Heart left ventricle (tissue), 16 donors: ENCODE measurements at regions not wholly inside any gene's neighbourhood (a gene's known extent, or its start where the extent isn't known, plus 50 kb on each side); places are given as distances from the start of the nearest gene placed in this dataset.

Experiments
- ATAC-seq, 4 donors: fragments of 200-7000 bp; cut with Tn5 transposase; one replicate each; pipeline ENCODE4 v1.9.1; 2020 to 2022; ENCODE audit warnings: moderate library complexity in 4 of 4, mild to moderate bottlenecking in 3 of 4, moderate number of reproducible peaks in 1 of 4
- DNase-seq, 5 donors: peaks; one replicate each; pipeline ENCODE4 v3.0.0-alpha.2; 2020
- H3K27ac ChIP-seq, 12 donors: fragments of 200-600 bp; sonication (generic) in 4 of 12; one replicate each; pipeline versions ENCODE4 v1.5.0 to v1.8.0; 2016 to 2022; ENCODE audit warnings: mild to moderate bottlenecking in 2 of 12
- H3K27me3 ChIP-seq, 9 donors: fragments of 200-600 bp; sonication (generic) in 2 of 9; one replicate each; pipeline versions ENCODE4 v1.5.1 to v1.8.0; 2016 to 2022; ENCODE audit warnings: mild to moderate bottlenecking in 3 of 9
- H3K36me3 ChIP-seq, 9 donors: fragments of 200-600 bp; sonication (generic) in 2 of 9; one replicate each; pipeline versions ENCODE4 v1.5.0 to v1.8.0; 2018 to 2022; ENCODE audit warnings: mild to moderate bottlenecking in 2 of 9
- H3K4me1 ChIP-seq, 12 donors: fragments of 200-600 bp; sonication (generic) in 4 of 12; one replicate each; pipeline versions ENCODE4 v1.5.0 to v1.8.0; 2016 to 2022; ENCODE audit warnings: mild to moderate bottlenecking in 3 of 12
- H3K4me3 ChIP-seq, 12 donors: fragments of 200-600 bp; sonication (generic) in 4 of 12; one replicate each; pipeline versions ENCODE4 v1.5.0 to v1.8.0; 2017 to 2022; ENCODE audit warnings: mild to moderate bottlenecking in 9 of 12, moderate library complexity in 4 of 12
- H3K9me3 ChIP-seq, 12 donors: fragments of 200-600 bp; sonication (generic) in 4 of 12; one replicate each; pipeline versions ENCODE4 v1.5.0 to v1.8.0; 2016 to 2022; ENCODE audit warnings: mild to moderate bottlenecking in 1 of 12
- POLR2A ChIP-seq, 2 donors: fragments of 450-650 bp; IDR thresholded peaks; one replicate each; pipeline ENCODE4 v1.6.1; 2017; ENCODE audit warnings: antibody characterized with exemption in 2 of 2, mild to moderate bottlenecking in 2 of 2, moderate library complexity in 2 of 2
- WGBS, 4 donors: extraction: QIAGEN DNeasy Blood & Tissue Kit in 2 of 4; methylation state at CpG; one replicate each; pipeline versions ENCODE4 v1.1.5 to v1.1.7; 2013 to 2018; 5-methylcytosine and 5-hydroxymethylcytosine counted together
- intact Hi-C, 10 donors: fragments of 100-400 bp; cut with DNase I; formaldehyde crosslinking; loops; one replicate each; pipeline versions ENCODE4 v1.11.1 to v1.14.2; 2022
- TF ChIP-seq, protein P1 (sequence below), 12 donors: fragments of 200-600 bp; sonication (generic) in 4 of 12; IDR thresholded peaks; one replicate each; pipeline versions ENCODE4 v1.5.0 to v1.8.0; 2018 to 2022; ENCODE audit warnings: antibody characterized with exemption in 12 of 12, mild to moderate bottlenecking in 5 of 12
- donor health status: ischemic (EF 13 %, LVEDD 7.1; RV severe dilation, severe dysfunction).
- donor health status: healthy with polysubstance abuse.
- donor health status: DM: no; HTN: yes; CAD: no.
- donor health status: DM: no; HTN: no; CAD: no.
- donor health status: ischemic (EF 25% LVEDD 6.9; RV normal size, moderate dysfunction).
- donor health status: ischemic (EF 25% LVEDD 5.7; RV mildly dilated, moderate dysfunction).
- donor health status: healthy.
- donor health status: DM: yes; HTN: yes; CAD: no.
- donor health status: ischemic (EF 35%, LVEDD 5.7; RV mildly dilated, moderate dysfunction).
- donor health status: nonischemic (EF 11% LVEDD 7.7; RV severe dilation, severe dysfunction).
- donor health status: DM: yes; HTN: yes; CAD: no.
- donor health status: PGD.
- donor health status: ischemic (EF 29% LVEDD 5.4; RV normal size, mild dysfunction).
- donor health status: nonischemic (EF 23%, LVEDD 6.1; RV moderate dilation, normal function).

DNA sequence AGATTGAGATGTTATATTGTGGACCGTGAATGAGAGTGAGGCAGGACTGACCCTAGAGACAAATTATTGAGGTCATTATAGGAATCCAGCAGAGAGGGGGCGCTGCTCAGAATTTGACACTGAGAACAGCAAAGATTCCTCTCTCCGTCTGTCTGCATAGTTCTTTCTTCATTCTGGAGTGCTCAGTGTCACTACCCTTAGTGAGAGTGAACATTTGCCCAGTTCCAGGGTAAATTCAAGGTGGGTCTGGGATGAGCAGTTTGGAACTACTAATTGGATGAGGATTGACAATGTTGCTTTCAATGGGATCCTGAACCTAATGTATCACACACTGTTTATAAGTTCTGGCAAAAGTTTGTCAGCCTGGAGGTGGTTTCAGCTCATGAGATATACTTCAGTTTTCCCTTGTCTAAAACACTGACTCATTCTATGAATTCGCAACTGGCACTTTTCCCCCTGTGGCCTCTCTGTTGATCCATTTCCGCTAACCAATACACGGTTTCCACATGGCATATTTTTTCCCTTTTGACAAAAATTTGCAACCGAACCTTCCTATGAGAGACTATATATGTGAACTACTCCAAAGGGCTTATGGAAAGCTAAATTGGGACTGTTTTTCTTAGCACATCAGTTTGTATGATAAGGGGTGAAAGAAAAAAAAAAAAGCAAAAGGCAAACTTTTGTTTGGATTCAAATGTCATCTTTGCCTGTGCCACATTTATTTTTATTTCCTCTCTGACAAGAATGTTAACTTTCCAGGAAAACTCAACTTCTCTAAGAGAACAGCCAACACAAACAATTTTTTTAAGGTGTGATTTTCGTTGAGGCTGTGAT lies 1240.7 kb upstream of the WWC1 start:
- Histone ChIP-seq H3K4me1 (no peaks in the 10 kb centered on the region), H3K36me3 (no peaks in the 10 kb centered on the region), H3K9me3 (peaks cover 0 to 6% (median 0%) of the 10 kb centered on the region in 12 donors), H3K27me3 (no peaks in the 10 kb centered on the region), H3K27ac (no peak overlapping the region), H3K4me3 (no peak overlapping the region)
- WGBS, 4 donors = 43 to 57% (median 50%) methylated on average over 8 of the region's 8 CpGs
- no peak for TF ChIP-seq POLR2A (IDR thresholded peaks at IDR 0.05)
- TF ChIP-seq, protein P1, sequence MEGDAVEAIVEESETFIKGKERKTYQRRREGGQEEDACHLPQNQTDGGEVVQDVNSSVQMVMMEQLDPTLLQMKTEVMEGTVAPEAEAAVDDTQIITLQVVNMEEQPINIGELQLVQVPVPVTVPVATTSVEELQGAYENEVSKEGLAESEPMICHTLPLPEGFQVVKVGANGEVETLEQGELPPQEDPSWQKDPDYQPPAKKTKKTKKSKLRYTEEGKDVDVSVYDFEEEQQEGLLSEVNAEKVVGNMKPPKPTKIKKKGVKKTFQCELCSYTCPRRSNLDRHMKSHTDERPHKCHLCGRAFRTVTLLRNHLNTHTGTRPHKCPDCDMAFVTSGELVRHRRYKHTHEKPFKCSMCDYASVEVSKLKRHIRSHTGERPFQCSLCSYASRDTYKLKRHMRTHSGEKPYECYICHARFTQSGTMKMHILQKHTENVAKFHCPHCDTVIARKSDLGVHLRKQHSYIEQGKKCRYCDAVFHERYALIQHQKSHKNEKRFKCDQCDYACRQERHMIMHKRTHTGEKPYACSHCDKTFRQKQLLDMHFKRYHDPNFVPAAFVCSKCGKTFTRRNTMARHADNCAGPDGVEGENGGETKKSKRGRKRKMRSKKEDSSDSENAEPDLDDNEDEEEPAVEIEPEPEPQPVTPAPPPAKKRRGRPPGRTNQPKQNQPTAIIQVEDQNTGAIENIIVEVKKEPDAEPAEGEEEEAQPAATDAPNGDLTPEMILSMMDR (IDR thresholded peaks at IDR 0.05) = no peak
- no peak for DNase-seq
- intact Hi-C loops = no loop called here
- ATAC-seq = no peak

DNA sequence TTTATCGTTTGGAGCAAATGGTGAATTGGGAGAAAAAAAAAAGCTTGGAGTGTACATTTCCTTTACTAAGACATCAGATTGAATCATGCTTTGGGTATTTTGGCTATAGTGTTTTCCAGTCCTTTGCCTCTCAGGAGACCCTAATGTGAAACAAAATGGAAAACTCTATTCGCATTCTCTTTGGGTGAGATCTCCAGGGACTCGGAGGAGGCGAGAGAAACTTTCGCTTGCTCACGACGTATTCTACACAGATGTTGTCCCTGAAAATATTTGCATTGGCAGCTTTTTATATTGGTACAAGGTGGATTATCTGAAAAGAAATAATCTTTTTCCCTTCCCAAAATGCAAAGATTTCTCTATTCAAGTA lies 1240.1 kb upstream of the WWC1 start:
- Histone ChIP-seq H3K27ac (no peak overlapping the region), H3K4me3 (no peak overlapping the region), H3K36me3 (no peaks in the 10 kb centered on the region), H3K4me1 (no peaks in the 10 kb centered on the region), H3K9me3 (peaks cover 0 to 6% (median 0%) of the 10 kb centered on the region in 12 donors), H3K27me3 (no peaks in the 10 kb centered on the region)
- no peak for DNase-seq
- WGBS, 4 donors = 45 to 55% (median 48%) methylated on average over 7 of the region's 7 CpGs
- ATAC-seq = no peak
- intact Hi-C loops = no loop called here
- TF ChIP-seq, protein P1 (IDR thresholded peaks at IDR 0.05) = no peak
- TF ChIP-seq POLR2A (IDR thresholded peaks at IDR 0.05) = no peak

DNA sequence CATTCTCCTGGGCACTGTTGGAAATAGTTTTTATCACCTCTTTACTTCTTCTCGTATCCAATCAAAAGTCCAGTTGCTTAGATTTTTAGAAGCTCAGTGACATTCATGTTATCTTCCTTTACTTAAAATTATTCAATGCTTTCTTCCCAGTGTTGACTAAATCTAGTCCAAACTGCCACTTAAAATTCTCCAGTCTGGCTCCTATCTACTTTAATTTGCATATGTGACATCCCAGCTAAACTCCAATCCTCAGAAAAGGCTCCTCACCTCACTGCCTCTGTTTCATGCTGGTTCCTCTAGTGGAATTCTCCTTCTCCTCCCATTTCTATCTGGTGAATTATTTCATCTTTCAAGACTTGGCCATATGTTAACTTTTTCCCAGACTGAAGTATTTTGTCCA lies 1238.7 kb upstream of the WWC1 start:
- no peak overlapping the region for H3K4me3 ChIP-seq
- H3K27me3 ChIP-seq = no peaks in the 10 kb centered on the region
- H3K36me3 ChIP-seq = no peaks in the 10 kb centered on the region
- peaks cover 0 to 6% (median 0%) of the 10 kb centered on the region in 12 donors for H3K9me3 ChIP-seq
- DNase-seq (no peak), ATAC-seq (no peak)
- H3K27ac ChIP-seq = no peak overlapping the region
- intact Hi-C loops = no loop called here
- TF ChIP-seq, protein P1 (IDR thresholded peaks at IDR 0.05) = no peak
- no peak for TF ChIP-seq POLR2A (IDR thresholded peaks at IDR 0.05)
- 65 to 74% (median 70%) methylated on average over 1 of the region's 1 CpG for WGBS, 4 donors
- no peaks in the 10 kb centered on the region for H3K4me1 ChIP-seq

DNA sequence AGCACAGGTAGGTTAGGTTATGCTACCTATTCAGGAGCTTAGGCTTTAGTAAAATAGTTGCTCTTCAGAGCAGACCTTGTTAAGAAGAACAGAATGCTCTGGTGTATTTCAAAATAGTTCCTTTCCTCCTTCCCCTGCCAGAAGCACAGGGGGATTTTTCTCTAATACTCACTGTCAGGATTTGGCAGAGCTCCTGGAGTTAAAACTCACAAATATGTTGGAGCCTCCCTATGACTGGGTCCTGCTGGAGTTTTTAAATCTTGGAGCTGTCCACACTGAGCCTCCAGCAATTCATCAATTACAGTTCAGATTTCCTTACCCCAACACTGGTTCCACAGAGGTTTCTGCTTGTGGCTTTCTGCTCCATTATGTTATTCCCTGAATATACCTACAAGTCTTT lies 1233.8 kb upstream of the WWC1 start:
- no peak overlapping the region for H3K4me3 ChIP-seq
- peaks cover 0 to 6% (median 0%) of the 10 kb centered on the region in 12 donors for H3K9me3 ChIP-seq
- intact Hi-C loops = no loop called here
- no peak for ATAC-seq
- H3K4me1 ChIP-seq = no peaks in the 10 kb centered on the region
- TF ChIP-seq POLR2A (IDR thresholded peaks at IDR 0.05) = no peak
- TF ChIP-seq, protein P1 (IDR thresholded peaks at IDR 0.05) = no peak
- no peak overlapping the region for H3K27ac ChIP-seq
- H3K27me3 ChIP-seq = peaks cover 0 to 5% (median 0%) of the 10 kb centered on the region in 9 donors
- no peaks in the 10 kb centered on the region for H3K36me3 ChIP-seq
- DNase-seq = no peak
